ENCODE measurements at regions not wholly inside any gene's neighbourhood (a gene's known extent, or its start where the extent isn't known, plus 50 kb on each side); places are given as distances from the start of the nearest gene placed in this dataset.
"Not testable (repeated sequence)": the region's sequence is repeated elsewhere in the genome, so short reads cannot be mapped to it uniquely, and the experiment has no call there.

- in situ Hi-C loops (cut with HindIII; ENCODE audit: low sequenced_read_pairs), result no loop called here
Observed at GRCh38 chr14:89699071-89699470, 255.5 kb downstream of the EFCAB11 start.

GRCh38 chr14:89697281-89698060 lies 257.1 kb downstream of the EFCAB11 start:
- in situ Hi-C loops (cut with HindIII; ENCODE audit: low sequenced_read_pairs), result no loop called here

GRCh38 chr14:89695846-89696245 lies 258.7 kb downstream of the EFCAB11 start:
- in situ Hi-C loops (cut with HindIII; ENCODE audit: low sequenced_read_pairs), result no loop called here

- in situ Hi-C loops (cut with HindIII; ENCODE audit: low sequenced_read_pairs), result no loop called here
Observed at GRCh38 chr14:89690139-89690538, 264.4 kb downstream of the EFCAB11 start.

GRCh38 chr14:89689711-89690110 lies 264.8 kb downstream of the EFCAB11 start:
- in situ Hi-C loops (cut with HindIII; ENCODE audit: low sequenced_read_pairs), result not testable (repeated sequence)

GRCh38 chr14:89688507-89689211 lies 265.9 kb downstream of the EFCAB11 start:
- in situ Hi-C loops (cut with HindIII; ENCODE audit: low sequenced_read_pairs), result no loop called here

GRCh38 chr14:89687129-89687528 lies 267.4 kb downstream of the EFCAB11 start:
- in situ Hi-C loops (cut with HindIII; ENCODE audit: low sequenced_read_pairs), result not testable (repeated sequence)

GRCh38 chr14:89684139-89684538 lies 267.1 kb upstream of the FOXN3 start:
- in situ Hi-C loops (cut with HindIII; ENCODE audit: low sequenced_read_pairs), result no loop called here

- in situ Hi-C loops (cut with HindIII; ENCODE audit: low sequenced_read_pairs), result no loop called here
Observed at GRCh38 chr14:89681086-89682018, 264.3 kb upstream of the FOXN3 start.

- in situ Hi-C loops (cut with HindIII; ENCODE audit: low sequenced_read_pairs), result no loop called here
Observed at GRCh38 chr14:89680156-89680555, 263.1 kb upstream of the FOXN3 start.

- in situ Hi-C loops (cut with HindIII; ENCODE audit: low sequenced_read_pairs), result no loop called here
Observed at GRCh38 chr14:89678768-89679167, 261.7 kb upstream of the FOXN3 start.

GRCh38 chr14:89675590-89675989 lies 258.6 kb upstream of the FOXN3 start:
- in situ Hi-C loops (cut with HindIII; ENCODE audit: low sequenced_read_pairs), result no loop called here

GRCh38 chr14:89674936-89675335 lies 257.9 kb upstream of the FOXN3 start:
- in situ Hi-C loops (cut with HindIII; ENCODE audit: low sequenced_read_pairs), result no loop called here

GRCh38 chr14:89674240-89674639 lies 257.2 kb upstream of the FOXN3 start:
- in situ Hi-C loops (cut with HindIII; ENCODE audit: low sequenced_read_pairs), result no loop called here

- in situ Hi-C loops (cut with HindIII; ENCODE audit: low sequenced_read_pairs), result no loop called here
Observed at GRCh38 chr14:89673512-89674225, 256.6 kb upstream of the FOXN3 start.

- in situ Hi-C loops (cut with HindIII; ENCODE audit: low sequenced_read_pairs), result no loop called here
Observed at GRCh38 chr14:89672636-89673511, 255.8 kb upstream of the FOXN3 start.

- in situ Hi-C loops (cut with HindIII; ENCODE audit: low sequenced_read_pairs), result no loop called here
Observed at GRCh38 chr14:89669193-89669592, 252.2 kb upstream of the FOXN3 start.

- in situ Hi-C loops (cut with HindIII; ENCODE audit: low sequenced_read_pairs), result no loop called here
Observed at GRCh38 chr14:89667983-89668382, 250.9 kb upstream of the FOXN3 start.

GRCh38 chr14:89665300-89666081 lies 248.5 kb upstream of the FOXN3 start:
- in situ Hi-C loops (cut with HindIII; ENCODE audit: low sequenced_read_pairs), result not testable (repeated sequence)

Measured in DLD1 (cell line).